ENCODE measurements at regions not wholly inside any gene's neighbourhood (a gene's known extent, or its start where the extent isn't known, plus 50 kb on each side); places are given as distances from the start of the nearest gene placed in this dataset.

DNA sequence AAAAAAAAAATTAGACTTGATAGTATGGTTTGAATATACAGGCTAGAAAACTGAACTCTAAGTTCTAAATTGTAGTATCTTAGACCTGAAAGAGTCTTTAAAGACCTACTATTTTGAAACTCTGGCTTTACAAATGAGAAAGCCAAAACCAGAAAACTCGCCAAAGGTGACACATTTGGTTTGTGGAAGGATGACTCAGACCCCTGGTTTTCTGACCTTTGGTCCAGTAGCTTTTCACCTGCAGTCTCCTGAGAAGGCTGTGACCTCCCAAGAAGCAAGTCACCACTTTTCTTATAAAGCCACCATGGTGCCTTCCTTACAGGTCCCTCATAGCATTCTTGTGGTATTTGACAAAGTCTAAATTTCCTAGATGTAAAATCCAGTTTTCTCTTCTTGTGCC is 102.1 kb upstream of the CEP78 start:
- TF ChIP-seq, protein P1, sequence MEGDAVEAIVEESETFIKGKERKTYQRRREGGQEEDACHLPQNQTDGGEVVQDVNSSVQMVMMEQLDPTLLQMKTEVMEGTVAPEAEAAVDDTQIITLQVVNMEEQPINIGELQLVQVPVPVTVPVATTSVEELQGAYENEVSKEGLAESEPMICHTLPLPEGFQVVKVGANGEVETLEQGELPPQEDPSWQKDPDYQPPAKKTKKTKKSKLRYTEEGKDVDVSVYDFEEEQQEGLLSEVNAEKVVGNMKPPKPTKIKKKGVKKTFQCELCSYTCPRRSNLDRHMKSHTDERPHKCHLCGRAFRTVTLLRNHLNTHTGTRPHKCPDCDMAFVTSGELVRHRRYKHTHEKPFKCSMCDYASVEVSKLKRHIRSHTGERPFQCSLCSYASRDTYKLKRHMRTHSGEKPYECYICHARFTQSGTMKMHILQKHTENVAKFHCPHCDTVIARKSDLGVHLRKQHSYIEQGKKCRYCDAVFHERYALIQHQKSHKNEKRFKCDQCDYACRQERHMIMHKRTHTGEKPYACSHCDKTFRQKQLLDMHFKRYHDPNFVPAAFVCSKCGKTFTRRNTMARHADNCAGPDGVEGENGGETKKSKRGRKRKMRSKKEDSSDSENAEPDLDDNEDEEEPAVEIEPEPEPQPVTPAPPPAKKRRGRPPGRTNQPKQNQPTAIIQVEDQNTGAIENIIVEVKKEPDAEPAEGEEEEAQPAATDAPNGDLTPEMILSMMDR (IDR thresholded peaks at IDR 0.05), result no peak
- DNase-seq (ENCODE audit: low spot score) (no peak), ATAC-seq (ENCODE audit: low FRiP score) (no peak)

DNA sequence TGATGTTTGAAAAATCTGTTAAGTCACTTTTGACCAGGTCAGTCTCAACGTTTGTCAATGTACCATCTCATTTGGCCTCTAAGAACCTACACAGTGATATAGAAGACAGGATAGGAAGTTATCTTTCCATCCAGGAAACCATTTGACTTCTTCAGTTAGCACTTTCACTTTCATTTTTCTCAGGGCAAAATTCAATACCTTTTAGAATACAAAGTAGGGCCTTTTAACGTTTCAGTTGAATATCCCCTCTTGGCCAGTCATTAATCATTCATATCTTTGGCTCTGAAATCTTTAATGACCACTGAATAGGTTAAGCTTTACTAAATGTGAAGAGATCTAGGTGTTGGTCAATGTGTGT is 101.1 kb upstream of the GNAQ start:
- no peak for DNase-seq (ENCODE audit: low spot score)
- no peak for ATAC-seq (ENCODE audit: low FRiP score)
- TF ChIP-seq, protein P1 (IDR thresholded peaks at IDR 0.05), result no peak

DNA sequence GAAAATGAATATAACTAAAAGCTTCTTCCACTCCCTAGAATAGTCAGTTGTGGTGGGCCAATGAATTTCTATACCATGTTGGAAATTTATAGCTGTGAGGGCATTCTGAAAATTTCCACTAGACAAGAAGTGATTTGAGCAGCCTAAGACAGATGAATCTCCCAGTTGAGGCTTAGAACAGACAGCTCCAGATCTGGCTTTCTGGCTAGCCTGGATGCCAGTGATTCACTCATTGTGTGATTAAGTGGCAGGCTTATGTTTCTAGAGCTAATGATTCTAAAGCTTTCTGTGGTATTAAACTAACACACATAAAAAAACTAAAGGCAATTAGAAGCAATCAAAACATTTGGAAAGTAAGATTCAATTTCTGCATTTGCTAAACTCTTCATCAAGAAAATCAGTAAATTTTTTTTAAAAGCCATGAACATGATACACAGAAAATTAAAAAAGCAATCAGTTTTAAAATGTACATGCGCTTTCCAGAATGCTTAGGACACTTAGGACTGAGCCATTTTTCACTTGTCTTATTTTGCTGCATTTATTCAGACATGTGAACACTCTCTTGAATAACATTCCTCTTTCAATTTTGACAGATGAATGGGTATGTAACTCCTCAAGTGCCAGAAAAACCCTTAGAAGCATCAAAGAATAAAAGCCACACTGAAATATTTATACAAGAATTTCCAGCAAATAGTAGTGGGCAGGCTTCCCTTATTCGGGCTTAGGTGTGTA is 100.5 kb upstream of the GNAQ start:
- ATAC-seq (ENCODE audit: low FRiP score) (no peak), DNase-seq (ENCODE audit: low spot score) (no peak)

DNA sequence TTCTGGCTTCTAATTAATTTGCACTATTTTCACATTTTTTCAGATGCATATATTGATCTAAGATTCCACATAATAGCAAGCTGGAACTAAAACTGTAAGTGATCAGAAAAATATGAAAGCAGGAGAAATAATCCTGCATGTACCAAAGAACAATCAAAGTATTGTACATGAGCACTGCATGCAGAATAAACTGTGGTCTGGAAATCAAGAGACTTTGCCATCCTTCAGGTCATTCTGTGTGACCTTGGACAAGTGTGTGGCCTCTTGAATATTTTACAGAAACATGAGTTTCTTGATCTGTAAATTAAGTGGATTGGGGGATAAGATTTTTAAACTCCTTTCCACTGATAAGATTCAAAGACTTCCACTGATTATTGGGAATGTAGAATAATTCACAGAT is 99.2 kb upstream of the GNAQ start:
- TF ChIP-seq, protein P1 (IDR thresholded peaks at IDR 0.05), result no peak
- ATAC-seq (ENCODE audit: low FRiP score), result no peak
- DNase-seq (ENCODE audit: low spot score), result no peak

More for the DNA sequence above, 100.5 kb upstream of the GNAQ start:
- TF ChIP-seq, protein P1 (IDR thresholded peaks at IDR 0.05), result no peak

DNA sequence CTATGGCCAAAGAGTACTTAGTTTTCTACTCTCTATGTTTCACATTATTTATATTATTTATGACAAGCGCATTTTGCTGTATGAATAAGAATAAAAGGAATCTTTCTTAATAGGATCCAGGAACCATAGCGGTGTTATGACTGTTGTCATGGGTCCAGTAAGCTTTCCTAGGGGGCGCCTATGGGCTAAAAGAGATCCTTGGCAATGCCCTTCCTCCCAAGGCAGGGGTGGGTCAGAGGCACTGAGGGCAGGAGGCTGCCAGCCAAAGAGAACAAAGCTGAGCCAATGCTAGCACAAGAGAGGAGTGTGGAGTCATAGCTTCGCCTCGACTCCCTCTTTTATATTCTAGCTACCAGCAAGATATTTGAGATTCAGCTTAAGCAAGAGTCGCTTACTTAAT is 98.4 kb upstream of the GNAQ start:
- ATAC-seq (ENCODE audit: low FRiP score) (no peak), DNase-seq (ENCODE audit: low spot score) (no peak)
- TF ChIP-seq, protein P1 (IDR thresholded peaks at IDR 0.05), result no peak

DNA sequence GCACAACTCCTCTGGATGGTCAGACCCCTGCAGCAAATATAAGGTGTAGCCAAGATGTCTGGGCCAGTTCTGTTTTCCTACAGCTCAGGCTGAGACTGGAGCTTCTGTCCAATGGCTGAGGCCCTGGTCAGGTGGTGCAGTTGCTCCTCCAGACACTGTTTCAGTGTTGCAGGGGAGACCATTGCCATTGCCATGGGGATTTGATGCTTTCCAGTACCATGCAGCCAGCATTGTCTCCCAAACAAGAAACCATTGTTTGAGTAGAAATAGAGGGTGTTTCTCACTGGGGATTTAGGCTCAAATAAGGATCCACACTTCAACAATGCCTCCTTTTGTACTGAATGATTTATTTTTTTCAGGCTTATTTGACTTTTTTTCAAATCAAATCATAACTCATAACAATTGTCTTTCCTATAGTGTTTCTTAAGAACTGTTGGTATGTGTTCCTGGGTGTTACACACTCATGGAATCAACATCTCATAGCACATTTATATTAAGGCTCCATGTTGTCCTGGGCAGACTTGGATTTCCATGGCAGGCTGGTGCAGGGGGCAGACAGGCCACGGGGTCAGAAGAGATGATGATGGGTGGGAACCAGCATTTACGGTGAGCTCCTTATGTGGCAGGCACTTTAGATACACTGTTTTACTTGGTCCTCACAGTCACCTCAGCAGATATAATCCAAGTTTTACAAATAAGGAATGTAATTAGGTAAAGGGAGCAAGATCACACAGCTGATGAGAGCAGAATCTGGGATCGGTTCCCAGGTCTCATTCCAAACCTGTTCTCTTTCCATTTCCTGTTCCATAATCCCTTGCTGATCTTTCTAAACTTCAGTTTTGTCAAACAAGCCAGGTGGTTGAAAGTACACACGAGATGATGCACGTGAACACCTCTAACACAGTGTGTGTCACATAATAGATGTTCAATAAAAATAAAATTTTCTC is 95.9 kb upstream of the GNAQ start:
- DNase-seq (ENCODE audit: low spot score) (no peak), ATAC-seq (ENCODE audit: low FRiP score) (no peak)
- TF ChIP-seq, protein P1 (IDR thresholded peaks at IDR 0.05), result no peak

Data from omental fat pad (tissue), 3 donors.